ENCODE measurements at regions not wholly inside any gene's neighbourhood (a gene's known extent, or its start where the extent isn't known, plus 50 kb on each side); places are given as distances from the start of the nearest gene placed in this dataset.
"Not testable (repeated sequence)": the region's sequence is repeated elsewhere in the genome, so short reads cannot be mapped to it uniquely, and the experiment has no call there.

DNA sequence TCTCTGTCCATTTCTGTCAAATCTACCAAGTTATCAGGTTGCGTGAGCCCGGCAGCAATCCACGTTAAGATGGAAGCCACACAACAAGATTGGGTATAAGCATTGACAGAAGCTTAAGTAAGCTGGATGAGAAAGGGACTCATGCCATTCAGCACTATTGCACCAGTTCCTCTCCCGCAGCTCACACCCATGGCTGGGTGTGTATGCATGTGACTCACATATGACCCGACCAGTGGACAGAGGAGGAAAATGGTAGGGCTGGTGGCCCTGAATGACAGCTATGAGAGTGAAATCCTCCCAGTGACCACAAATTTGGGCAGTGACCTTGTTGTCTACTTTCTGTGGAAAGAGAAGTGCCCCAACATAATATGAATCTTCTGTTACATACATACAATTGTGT, 113.5 kb downstream of the OTOR start:
- H3K27ac ChIP-seq (ENCODE audit: low read length) = no peak overlapping the region
- no peaks in the 10 kb centered on the region for H3K27me3 ChIP-seq (ENCODE audit: control insufficient read depth, insufficient read depth, low read length)
- H3K36me3 ChIP-seq (ENCODE audit: control insufficient read depth, insufficient read depth, low read length) = no peaks in the 10 kb centered on the region
- no peaks in the 10 kb centered on the region for H3K9me3 ChIP-seq (ENCODE audit: control insufficient read depth, insufficient read depth, low read length)
- no peaks in the 10 kb centered on the region for H3K4me1 ChIP-seq (ENCODE audit: control insufficient read depth, insufficient read depth, low read length)
- DNase-seq (ENCODE audit: low read depth, low spot score) = no peak
- no peak overlapping the region for H3K4me3 ChIP-seq (ENCODE audit: low read length)
- no CpG with 5 or more reads among the region's 5 CpGs for WGBS (ENCODE audit: insufficient coverage, insufficient read length)

DNA sequence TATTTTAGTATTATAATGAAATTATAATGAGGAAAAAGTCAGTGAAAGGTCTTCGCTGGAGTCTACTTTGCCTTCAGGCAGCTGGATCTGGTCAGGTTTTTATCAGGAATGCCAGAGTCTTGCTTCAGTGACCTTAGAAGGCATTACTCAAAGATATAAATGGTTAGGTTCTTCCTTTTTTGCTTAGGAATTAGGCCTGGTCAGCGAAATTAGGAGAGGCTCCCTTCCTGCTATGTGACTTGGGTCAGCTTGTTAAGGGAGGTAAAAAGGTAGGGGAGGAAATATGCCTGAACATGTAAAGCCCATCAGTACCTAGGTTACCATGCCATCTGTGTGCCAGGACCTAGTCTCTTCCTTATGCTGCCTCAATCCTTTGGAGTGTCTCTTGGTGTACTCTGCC, 115.1 kb downstream of the OTOR start:
- DNase-seq (ENCODE audit: low read depth, low spot score) = no peak
- WGBS (ENCODE audit: insufficient coverage, insufficient read length) = no CpG with 5 or more reads among the region's 2 CpGs
- H3K4me1 ChIP-seq (ENCODE audit: control insufficient read depth, insufficient read depth, low read length) = no peaks in the 10 kb centered on the region
- no peaks in the 10 kb centered on the region for H3K36me3 ChIP-seq (ENCODE audit: control insufficient read depth, insufficient read depth, low read length)
- H3K27me3 ChIP-seq (ENCODE audit: control insufficient read depth, insufficient read depth, low read length) = no peaks in the 10 kb centered on the region
- no peak overlapping the region for H3K27ac ChIP-seq (ENCODE audit: low read length)
- no peak overlapping the region for H3K4me3 ChIP-seq (ENCODE audit: low read length)
- H3K9me3 ChIP-seq (ENCODE audit: control insufficient read depth, insufficient read depth, low read length) = no peaks in the 10 kb centered on the region

DNA sequence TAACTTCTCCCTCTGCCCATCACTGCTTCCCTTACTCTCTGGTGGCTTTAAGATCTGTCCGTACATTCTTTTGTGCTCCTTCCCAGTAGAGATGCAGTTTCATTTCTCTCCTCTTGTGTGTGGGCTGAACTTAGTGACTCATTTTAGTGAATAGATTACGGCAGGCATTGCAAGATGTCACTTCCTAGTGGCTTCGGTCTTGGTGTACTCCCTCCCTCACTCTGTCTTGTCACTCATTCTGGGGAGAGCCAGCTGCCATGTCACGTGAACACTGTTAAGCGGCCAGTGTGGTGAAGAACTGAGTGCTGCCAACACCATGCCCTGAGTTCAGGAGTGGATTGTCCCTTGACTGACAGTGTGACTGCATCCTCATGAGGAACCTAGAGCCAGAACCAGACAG, 115.9 kb downstream of the OTOR start:
- WGBS (ENCODE audit: insufficient coverage, insufficient read length) = no CpG with 5 or more reads among the region's 5 CpGs
- H3K27ac ChIP-seq (ENCODE audit: low read length) = no peak overlapping the region
- H3K27me3 ChIP-seq (ENCODE audit: control insufficient read depth, insufficient read depth, low read length) = no peaks in the 10 kb centered on the region
- no peaks in the 10 kb centered on the region for H3K4me1 ChIP-seq (ENCODE audit: control insufficient read depth, insufficient read depth, low read length)
- H3K9me3 ChIP-seq (ENCODE audit: control insufficient read depth, insufficient read depth, low read length) = no peaks in the 10 kb centered on the region
- H3K4me3 ChIP-seq (ENCODE audit: low read length) = no peak overlapping the region
- H3K36me3 ChIP-seq (ENCODE audit: control insufficient read depth, insufficient read depth, low read length) = no peaks in the 10 kb centered on the region
- no peak for DNase-seq (ENCODE audit: low read depth, low spot score)

DNA sequence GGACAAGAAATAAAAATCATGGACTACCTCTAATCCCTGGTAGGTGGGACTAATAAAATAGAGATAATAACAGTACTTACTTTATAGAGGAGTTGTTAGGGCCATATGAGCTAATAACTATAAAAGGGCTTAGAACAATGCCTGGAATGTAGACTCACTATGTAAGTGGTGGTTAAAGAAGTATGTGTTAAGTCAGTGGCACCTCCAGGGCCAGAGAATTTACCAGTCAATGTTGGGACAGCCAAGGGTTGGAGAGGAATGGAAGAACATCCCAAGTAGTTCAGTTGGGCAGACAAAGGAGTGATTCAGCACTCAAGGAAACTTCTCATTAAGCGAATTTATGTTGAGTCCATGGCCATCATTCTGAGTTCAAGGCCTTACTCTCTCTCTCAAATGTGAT, 116.8 kb downstream of the OTOR start:
- no peaks in the 10 kb centered on the region for H3K27me3 ChIP-seq (ENCODE audit: control insufficient read depth, insufficient read depth, low read length)
- no peaks in the 10 kb centered on the region for H3K4me1 ChIP-seq (ENCODE audit: control insufficient read depth, insufficient read depth, low read length)
- H3K27ac ChIP-seq (ENCODE audit: low read length) = no peak overlapping the region
- no peak overlapping the region for H3K4me3 ChIP-seq (ENCODE audit: low read length)
- no CpG with 5 or more reads among the region's 1 CpG for WGBS (ENCODE audit: insufficient coverage, insufficient read length)
- H3K36me3 ChIP-seq (ENCODE audit: control insufficient read depth, insufficient read depth, low read length) = no peaks in the 10 kb centered on the region
- no peak for DNase-seq (ENCODE audit: low read depth, low spot score)
- no peaks in the 10 kb centered on the region for H3K9me3 ChIP-seq (ENCODE audit: control insufficient read depth, insufficient read depth, low read length)

DNA sequence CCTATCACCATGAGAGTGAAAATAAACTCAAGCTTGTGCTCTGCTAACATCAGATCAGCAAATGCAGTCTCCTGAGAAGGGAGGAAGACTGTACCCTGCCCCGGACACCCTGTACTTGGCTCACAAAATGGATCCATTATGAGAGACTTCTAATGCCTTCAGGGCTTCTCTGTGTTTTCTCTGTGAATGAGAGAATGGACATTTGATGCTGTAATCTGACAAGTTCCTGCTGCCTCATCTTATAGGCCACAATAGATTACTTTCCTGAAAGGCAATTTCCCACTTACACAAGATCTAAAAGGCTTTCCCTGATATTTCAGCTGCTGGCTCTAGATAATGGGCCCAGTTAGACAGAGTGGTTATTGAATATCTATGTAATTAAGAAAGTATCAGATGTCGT, 117.2 kb downstream of the OTOR start:
- Histone ChIP-seq H3K4me3 (ENCODE audit: low read length) (no peak overlapping the region), H3K27me3 (ENCODE audit: control insufficient read depth, insufficient read depth, low read length) (no peaks in the 10 kb centered on the region), H3K4me1 (ENCODE audit: control insufficient read depth, insufficient read depth, low read length) (no peaks in the 10 kb centered on the region), H3K9me3 (ENCODE audit: control insufficient read depth, insufficient read depth, low read length) (no peaks in the 10 kb centered on the region), H3K27ac (ENCODE audit: low read length) (no peak overlapping the region), H3K36me3 (ENCODE audit: control insufficient read depth, insufficient read depth, low read length) (no peaks in the 10 kb centered on the region)
- no CpG with 5 or more reads among the region's 2 CpGs for WGBS (ENCODE audit: insufficient coverage, insufficient read length)
- DNase-seq (ENCODE audit: low read depth, low spot score) = no peak

DNA sequence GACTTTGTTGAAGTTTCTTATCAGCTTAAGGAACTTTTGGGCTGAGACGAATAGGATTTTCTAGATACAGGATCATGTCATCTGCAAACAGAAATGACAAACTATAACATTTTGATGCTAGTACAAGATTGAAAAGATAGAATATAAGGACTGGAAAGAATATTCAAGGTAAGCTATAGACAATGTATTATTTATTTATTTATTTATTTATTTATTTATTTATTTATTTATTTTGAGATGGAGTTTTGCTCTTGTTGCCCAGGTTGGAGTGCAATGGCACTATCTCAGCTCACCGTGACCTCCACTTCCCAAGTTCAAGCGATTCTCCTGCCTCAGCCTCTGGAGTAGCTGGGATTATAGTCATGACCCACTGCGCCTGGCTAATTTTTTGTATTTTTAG, 125.0 kb downstream of the OTOR start:
- H3K27ac ChIP-seq (ENCODE audit: low read length); H3K27me3 ChIP-seq (ENCODE audit: control insufficient read depth, insufficient read depth, low read length); H3K4me1 ChIP-seq (ENCODE audit: control insufficient read depth, insufficient read depth, low read length); H3K4me3 ChIP-seq (ENCODE audit: low read length); H3K9me3 ChIP-seq (ENCODE audit: control insufficient read depth, insufficient read depth, low read length); DNase-seq (ENCODE audit: low read depth, low spot score); H3K36me3 ChIP-seq (ENCODE audit: control insufficient read depth, insufficient read depth, low read length): not testable (repeated sequence)
- WGBS (ENCODE audit: insufficient coverage, insufficient read length) = no CpG with 5 or more reads among the region's 4 CpGs

DNA sequence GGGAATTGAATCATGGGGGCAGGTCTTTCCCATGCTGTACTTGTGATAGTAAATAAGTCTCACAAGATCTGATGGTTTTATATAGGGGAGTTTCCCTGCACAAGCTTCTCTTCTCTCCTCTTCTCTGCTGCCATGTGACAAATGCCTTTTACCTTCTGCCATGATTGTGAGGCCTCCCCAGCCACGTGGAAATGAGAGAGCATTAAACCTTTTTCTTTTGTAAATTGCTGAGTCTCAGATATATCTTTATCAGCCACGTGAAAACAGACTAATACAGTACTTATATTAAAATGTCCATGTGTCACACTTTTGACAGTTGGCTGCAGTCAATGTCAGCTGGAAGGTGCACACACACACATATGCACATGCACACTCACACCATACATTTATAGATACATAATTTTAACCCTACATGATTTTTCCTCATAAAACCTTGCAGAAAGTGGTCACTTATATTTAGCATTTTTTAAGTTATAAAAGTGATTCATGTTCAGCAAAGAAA, 128.9 kb downstream of the OTOR start:
- no peaks in the 10 kb centered on the region for H3K36me3 ChIP-seq (ENCODE audit: control insufficient read depth, insufficient read depth, low read length)
- H3K27me3 ChIP-seq (ENCODE audit: control insufficient read depth, insufficient read depth, low read length) = no peaks in the 10 kb centered on the region
- no CpG with 5 or more reads among the region's 2 CpGs for WGBS (ENCODE audit: insufficient coverage, insufficient read length)
- no peaks in the 10 kb centered on the region for H3K9me3 ChIP-seq (ENCODE audit: control insufficient read depth, insufficient read depth, low read length)
- no peak overlapping the region for H3K4me3 ChIP-seq (ENCODE audit: low read length)
- no peak overlapping the region for H3K27ac ChIP-seq (ENCODE audit: low read length)
- no peak for DNase-seq (ENCODE audit: low read depth, low spot score)
- no peaks in the 10 kb centered on the region for H3K4me1 ChIP-seq (ENCODE audit: control insufficient read depth, insufficient read depth, low read length)

DNA sequence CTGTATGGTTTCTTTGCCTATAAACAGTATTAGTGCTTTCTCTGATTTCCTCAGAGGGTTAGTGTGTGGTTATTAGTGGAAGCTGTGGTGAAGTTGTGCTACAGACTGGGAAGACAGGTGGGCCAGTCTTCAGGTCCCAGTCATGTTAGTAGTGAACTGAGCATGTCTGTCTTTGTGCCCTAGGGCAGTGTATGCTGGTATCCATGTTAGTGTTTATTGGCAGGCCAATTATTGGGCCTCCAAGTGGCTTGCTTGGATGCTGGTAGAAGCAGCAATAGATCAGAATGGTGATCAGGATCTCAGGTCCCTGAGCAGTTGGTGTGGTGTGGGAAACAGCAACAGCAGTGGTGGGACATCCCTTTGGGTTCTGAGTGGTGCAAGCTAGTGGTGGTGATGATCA, 137.6 kb downstream of the OTOR start:
- Histone ChIP-seq H3K9me3 (ENCODE audit: control insufficient read depth, insufficient read depth, low read length) (no peaks in the 10 kb centered on the region), H3K27ac (ENCODE audit: low read length) (no peak overlapping the region), H3K4me1 (ENCODE audit: control insufficient read depth, insufficient read depth, low read length) (no peaks in the 10 kb centered on the region), H3K4me3 (ENCODE audit: low read length) (no peak overlapping the region), H3K27me3 (ENCODE audit: control insufficient read depth, insufficient read depth, low read length) (no peaks in the 10 kb centered on the region), H3K36me3 (ENCODE audit: control insufficient read depth, insufficient read depth, low read length) (no peaks in the 10 kb centered on the region)
- DNase-seq (ENCODE audit: low read depth, low spot score) = no peak

DNA sequence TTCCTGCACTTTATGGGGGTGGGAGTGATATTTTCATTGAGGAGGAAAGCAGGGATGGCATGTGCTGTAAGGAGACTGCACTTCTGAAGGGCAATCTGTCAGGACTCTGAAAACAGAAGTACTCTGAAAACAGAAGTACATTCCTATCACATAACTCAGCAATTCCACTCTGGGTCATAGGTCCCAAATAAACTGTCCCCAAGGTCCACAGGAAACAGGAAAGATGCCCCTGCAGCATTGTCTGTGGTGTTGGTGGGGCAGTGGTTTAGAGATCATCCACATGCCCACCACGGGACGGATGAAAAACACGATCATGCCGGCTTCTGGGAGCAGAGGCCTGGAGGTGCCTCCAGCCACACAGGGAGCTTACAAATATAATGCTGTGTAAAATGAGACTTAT, 150.3 kb downstream of the OTOR start:
- Histone ChIP-seq H3K27ac (ENCODE audit: low read length) (no peak overlapping the region), H3K4me3 (ENCODE audit: low read length) (no peak overlapping the region), H3K36me3 (ENCODE audit: control insufficient read depth, insufficient read depth, low read length) (no peaks in the 10 kb centered on the region), H3K4me1 (ENCODE audit: control insufficient read depth, insufficient read depth, low read length) (no peaks in the 10 kb centered on the region), H3K27me3 (ENCODE audit: control insufficient read depth, insufficient read depth, low read length) (no peaks in the 10 kb centered on the region), H3K9me3 (ENCODE audit: control insufficient read depth, insufficient read depth, low read length) (no peaks in the 10 kb centered on the region)
- WGBS (ENCODE audit: insufficient coverage, insufficient read length) = no CpG with 5 or more reads among the region's 4 CpGs
- no peak for DNase-seq (ENCODE audit: low read depth, low spot score)

DNA sequence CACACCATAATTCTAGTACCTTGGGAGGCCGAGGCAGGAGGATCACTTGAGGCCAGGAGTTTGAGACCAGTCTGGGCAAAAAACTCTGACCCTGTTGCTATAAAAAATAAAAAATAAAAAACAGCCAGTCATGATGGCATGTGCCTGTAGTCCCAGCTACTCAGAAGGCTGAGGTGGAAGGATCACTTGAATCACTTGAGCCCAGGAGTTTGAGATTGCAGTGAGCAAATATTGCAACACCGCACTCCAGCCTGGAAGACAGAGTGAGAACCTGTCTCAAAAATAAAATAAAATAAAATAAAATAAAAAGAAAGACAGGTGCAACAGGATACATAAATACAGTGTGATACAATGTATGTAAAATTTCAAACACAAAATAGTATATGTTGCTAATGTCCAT, 154.5 kb downstream of the OTOR start:
- Histone ChIP-seq H3K36me3 (ENCODE audit: control insufficient read depth, insufficient read depth, low read length) (no peaks in the 10 kb centered on the region), H3K27ac (ENCODE audit: low read length) (no peak overlapping the region), H3K27me3 (ENCODE audit: control insufficient read depth, insufficient read depth, low read length) (no peaks in the 10 kb centered on the region), H3K4me3 (ENCODE audit: low read length) (no peak overlapping the region), H3K9me3 (ENCODE audit: control insufficient read depth, insufficient read depth, low read length) (no peaks in the 10 kb centered on the region), H3K4me1 (ENCODE audit: control insufficient read depth, insufficient read depth, low read length) (no peaks in the 10 kb centered on the region)
- WGBS (ENCODE audit: insufficient coverage, insufficient read length) = no CpG with 5 or more reads among the region's 2 CpGs
- no peak for DNase-seq (ENCODE audit: low read depth, low spot score)

DNA sequence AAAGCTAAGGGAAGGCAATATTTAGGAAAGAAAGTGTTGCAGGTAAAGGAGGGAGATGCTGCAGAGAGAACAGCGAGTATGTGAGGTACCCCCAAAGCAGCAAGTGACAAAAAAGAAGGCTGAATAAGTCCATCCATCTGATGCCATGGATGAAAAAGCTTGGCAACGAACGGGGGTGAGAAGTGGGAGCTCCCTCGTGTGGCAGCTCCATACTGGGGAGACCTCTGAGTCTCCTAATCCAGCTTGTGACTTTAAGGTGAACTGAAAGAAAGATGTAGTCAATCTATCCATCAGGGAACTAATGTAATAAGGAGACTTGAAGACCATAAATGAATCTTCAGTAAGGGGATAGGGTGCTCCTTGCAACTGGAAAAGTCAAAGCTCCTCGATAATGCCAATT, 156.6 kb downstream of the OTOR start:
- H3K4me1 ChIP-seq (ENCODE audit: control insufficient read depth, insufficient read depth, low read length) = no peaks in the 10 kb centered on the region

More for the DNA sequence above, 156.6 kb downstream of the OTOR start:
- Histone ChIP-seq H3K9me3 (ENCODE audit: control insufficient read depth, insufficient read depth, low read length) (no peaks in the 10 kb centered on the region), H3K4me3 (ENCODE audit: low read length) (no peak overlapping the region), H3K27me3 (ENCODE audit: control insufficient read depth, insufficient read depth, low read length) (no peaks in the 10 kb centered on the region), H3K27ac (ENCODE audit: low read length) (no peak overlapping the region), H3K36me3 (ENCODE audit: control insufficient read depth, insufficient read depth, low read length) (no peaks in the 10 kb centered on the region)
- DNase-seq (ENCODE audit: low read depth, low spot score) = no peak
- no CpG with 5 or more reads among the region's 5 CpGs for WGBS (ENCODE audit: insufficient coverage, insufficient read length)

Measured in iPS DF 6.9 (cell line).